Heart left ventricle (tissue), 16 donors: ENCODE measurements at regions not wholly inside any gene's neighbourhood (a gene's known extent, or its start where the extent isn't known, plus 50 kb on each side); places are given as distances from the start of the nearest gene placed in this dataset.
"Not testable (repeated sequence)": the region's sequence is repeated elsewhere in the genome, so short reads cannot be mapped to it uniquely, and the experiment has no call there.

Source experiments
- ATAC-seq, 4 donors: fragments of 200-7000 bp; cut with Tn5 transposase; one replicate each; pipeline ENCODE4 v1.9.1; 2020 to 2022; ENCODE audit warnings: moderate library complexity in 4 of 4, mild to moderate bottlenecking in 3 of 4, moderate number of reproducible peaks in 1 of 4
- DNase-seq, 5 donors: peaks; one replicate each; pipeline ENCODE4 v3.0.0-alpha.2; 2020
- H3K27ac ChIP-seq, 12 donors: fragments of 200-600 bp; sonication (generic) in 4 of 12; one replicate each; pipeline versions ENCODE4 v1.5.0 to v1.8.0; 2016 to 2022; ENCODE audit warnings: mild to moderate bottlenecking in 2 of 12
- H3K27me3 ChIP-seq, 9 donors: fragments of 200-600 bp; sonication (generic) in 2 of 9; one replicate each; pipeline versions ENCODE4 v1.5.1 to v1.8.0; 2016 to 2022; ENCODE audit warnings: mild to moderate bottlenecking in 3 of 9
- H3K36me3 ChIP-seq, 9 donors: fragments of 200-600 bp; sonication (generic) in 2 of 9; one replicate each; pipeline versions ENCODE4 v1.5.0 to v1.8.0; 2018 to 2022; ENCODE audit warnings: mild to moderate bottlenecking in 2 of 9
- H3K4me1 ChIP-seq, 12 donors: fragments of 200-600 bp; sonication (generic) in 4 of 12; one replicate each; pipeline versions ENCODE4 v1.5.0 to v1.8.0; 2016 to 2022; ENCODE audit warnings: mild to moderate bottlenecking in 3 of 12
- H3K4me3 ChIP-seq, 12 donors: fragments of 200-600 bp; sonication (generic) in 4 of 12; one replicate each; pipeline versions ENCODE4 v1.5.0 to v1.8.0; 2017 to 2022; ENCODE audit warnings: mild to moderate bottlenecking in 9 of 12, moderate library complexity in 4 of 12
- H3K9me3 ChIP-seq, 12 donors: fragments of 200-600 bp; sonication (generic) in 4 of 12; one replicate each; pipeline versions ENCODE4 v1.5.0 to v1.8.0; 2016 to 2022; ENCODE audit warnings: mild to moderate bottlenecking in 1 of 12
- CTCF ChIP-seq, 12 donors: fragments of 200-600 bp; sonication (generic) in 4 of 12; IDR thresholded peaks; one replicate each; pipeline versions ENCODE4 v1.5.0 to v1.8.0; 2018 to 2022; ENCODE audit warnings: antibody characterized with exemption in 12 of 12, mild to moderate bottlenecking in 5 of 12
- POLR2A ChIP-seq, 2 donors: fragments of 450-650 bp; IDR thresholded peaks; one replicate each; pipeline ENCODE4 v1.6.1; 2017; ENCODE audit warnings: antibody characterized with exemption in 2 of 2, mild to moderate bottlenecking in 2 of 2, moderate library complexity in 2 of 2
- WGBS, 4 donors: extraction: QIAGEN DNeasy Blood & Tissue Kit in 2 of 4; methylation state at CpG; one replicate each; pipeline versions ENCODE4 v1.1.5 to v1.1.7; 2013 to 2018; 5-methylcytosine and 5-hydroxymethylcytosine counted together
- intact Hi-C, 10 donors: fragments of 100-400 bp; cut with DNase I; formaldehyde crosslinking; loops; one replicate each; pipeline versions ENCODE4 v1.11.1 to v1.14.2; 2022
- donor health status: ischemic (EF 13 %, LVEDD 7.1; RV severe dilation, severe dysfunction).
- donor health status: healthy with polysubstance abuse.
- donor health status: DM: no; HTN: yes; CAD: no.
- donor health status: DM: no; HTN: no; CAD: no.
- donor health status: ischemic (EF 25% LVEDD 6.9; RV normal size, moderate dysfunction).
- donor health status: ischemic (EF 25% LVEDD 5.7; RV mildly dilated, moderate dysfunction).
- donor health status: healthy.
- donor health status: DM: yes; HTN: yes; CAD: no.
- donor health status: ischemic (EF 35%, LVEDD 5.7; RV mildly dilated, moderate dysfunction).
- donor health status: nonischemic (EF 11% LVEDD 7.7; RV severe dilation, severe dysfunction).
- donor health status: DM: yes; HTN: yes; CAD: no.
- donor health status: PGD.
- donor health status: ischemic (EF 29% LVEDD 5.4; RV normal size, mild dysfunction).
- donor health status: nonischemic (EF 23%, LVEDD 6.1; RV moderate dilation, normal function).

GRCh38 chr6:145093226-145093625 lies 642.1 kb downstream of the EPM2A start:
- H3K27ac ChIP-seq, result no peak overlapping the region
- WGBS, 4 donors, result 84 to 93% (median 89%) methylated on average over 2 of the region's 2 CpGs
- H3K4me3 ChIP-seq, result no peak overlapping the region
- H3K36me3 ChIP-seq, result no peaks in the 10 kb centered on the region
- ATAC-seq, result no peak
- TF ChIP-seq CTCF (IDR thresholded peaks at IDR 0.05) (no peak), POLR2A (IDR thresholded peaks at IDR 0.05) (no peak)
- intact Hi-C loops, result no loop called here
- peaks cover 0 to 15% (median 6%) of the 10 kb centered on the region in 12 donors for H3K9me3 ChIP-seq
- no peaks in the 10 kb centered on the region for H3K4me1 ChIP-seq
- no peak for DNase-seq
- no peaks in the 10 kb centered on the region for H3K27me3 ChIP-seq

GRCh38 chr6:145096846-145097245 lies 638.5 kb downstream of the EPM2A start:
- ATAC-seq, result peak in 3 of 4 donors; percentile 70 to 79 (median 77)
- peak overlapping the region in 1 of 12 donors; percentile 50 for H3K27ac ChIP-seq
- 57 to 74% (median 66%) methylated on average over 1 of the region's 1 CpG for WGBS, 4 donors
- H3K36me3 ChIP-seq, result no peaks in the 10 kb centered on the region
- intact Hi-C loops, result no loop called here
- no peaks in the 10 kb centered on the region for H3K4me1 ChIP-seq
- no peaks in the 10 kb centered on the region for H3K27me3 ChIP-seq
- TF ChIP-seq CTCF (IDR thresholded peaks at IDR 0.05) (no peak), POLR2A (IDR thresholded peaks at IDR 0.05) (no peak)
- H3K4me3 ChIP-seq, result no peak overlapping the region
- DNase-seq, result peak in 1 of 5 donors; percentile 15
- peaks cover 0 to 23% (median 14%) of the 10 kb centered on the region in 12 donors for H3K9me3 ChIP-seq

GRCh38 chr6:145098127-145098526 lies 637.2 kb downstream of the EPM2A start:
- intact Hi-C loops, H3K27ac ChIP-seq, DNase-seq, H3K4me3 ChIP-seq, ATAC-seq, H3K4me1 ChIP-seq, H3K36me3 ChIP-seq, H3K27me3 ChIP-seq: not testable (repeated sequence)
- 71 to 86% (median 79%) methylated on average over 6 of the region's 6 CpGs for WGBS, 4 donors
- peaks cover 0 to 23% (median 14%) of the 10 kb centered on the region in 12 donors for H3K9me3 ChIP-seq

GRCh38 chr6:145099713-145100112 lies 635.6 kb downstream of the EPM2A start:
- TF ChIP-seq CTCF (IDR thresholded peaks at IDR 0.05) (no peak), POLR2A (IDR thresholded peaks at IDR 0.05) (no peak)
- intact Hi-C loops, result no loop called here

GRCh38 chr6:145110109-145110508 lies 625.2 kb downstream of the EPM2A start:
- intact Hi-C loops, result no loop called here
- Histone ChIP-seq H3K36me3 (no peaks in the 10 kb centered on the region), H3K27ac (no peak overlapping the region), H3K9me3 (no peaks in the 10 kb centered on the region), H3K4me1 (no peaks in the 10 kb centered on the region), H3K27me3 (no peaks in the 10 kb centered on the region), H3K4me3 (no peak overlapping the region)
- ATAC-seq, result no peak
- 78 to 91% (median 85%) methylated on average over 1 of the region's 1 CpG for WGBS, 4 donors
- TF ChIP-seq CTCF (IDR thresholded peaks at IDR 0.05), result no peak
- TF ChIP-seq POLR2A (IDR thresholded peaks at IDR 0.05), result no peak
- DNase-seq, result no peak

More at GRCh38 chr6:145099713-145100112, 635.6 kb downstream of the EPM2A start:
- ATAC-seq (no peak), DNase-seq (no peak)
- H3K27me3 ChIP-seq, result no peaks in the 10 kb centered on the region
- H3K4me3 ChIP-seq, result no peak overlapping the region
- no peaks in the 10 kb centered on the region for H3K36me3 ChIP-seq
- no peak overlapping the region for H3K27ac ChIP-seq
- peaks cover 0 to 23% (median 14%) of the 10 kb centered on the region in 12 donors for H3K9me3 ChIP-seq
- no peaks in the 10 kb centered on the region for H3K4me1 ChIP-seq
- WGBS, 4 donors, result 95 to 100% (median 100%) methylated on average over 1 of the region's 1 CpG

- H3K36me3 ChIP-seq, H3K4me1 ChIP-seq, intact Hi-C loops, H3K9me3 ChIP-seq, H3K4me3 ChIP-seq, H3K27me3 ChIP-seq, H3K27ac ChIP-seq, ATAC-seq, DNase-seq: not testable (repeated sequence)
- WGBS, 4 donors, result 86 to 99% (median 94%) methylated on average over 2 of the region's 2 CpGs
Measured at GRCh38 chr6:145111407-145111806, 623.9 kb downstream of the EPM2A start.
